SU-DHL-6 (cell line): ENCODE measurements at regions not wholly inside any gene's neighbourhood (a gene's known extent, or its start where the extent isn't known, plus 50 kb on each side); places are given as distances from the start of the nearest gene placed in this dataset.

Source experiments
- H2AFZ ChIP-seq: fragments of 200-600 bp; sonication (generic); 2 replicates; pipeline ENCODE4 v1.6.1; 2014; ENCODE audit warnings: low read depth, mild to moderate bottlenecking, moderate library complexity, mixed read lengths, antibody characterized with exemption, low read length; ENCODE audit not compliant: severe bottlenecking
- H3F3A ChIP-seq: fragments of 200-600 bp; shearing (Covaris generic); 2 replicates; pipeline ENCODE4 v1.6.0; 2016; ENCODE audit warnings: antibody characterized with exemption, mild to moderate bottlenecking; ENCODE audit not compliant: insufficient read depth
- H3K27ac ChIP-seq: fragments of 200-600 bp; sonication (generic); 2 replicates; pipeline ENCODE4 v1.5.1; 2016; ENCODE audit warnings: low read depth, mild to moderate bottlenecking, low read length, moderate library complexity, mixed read lengths
- H3K27me3 ChIP-seq: fragments of 200-600 bp; sonication (generic), shearing (Covaris generic); 2 replicates; pipeline ENCODE4 v1.6.0; 2014; ENCODE audit warnings: mild to moderate bottlenecking, low read length
- H3K36me3 ChIP-seq: fragments of 200-600 bp; sonication (generic); 2 replicates; pipeline ENCODE4 v1.6.1; 2014; ENCODE audit warnings: mild to moderate bottlenecking, low read length, mixed read lengths
- H3K4me2 ChIP-seq: fragments of 300-600, 200-600 bp; shearing (Covaris generic), sonication (generic); 2 replicates; pipeline ENCODE4 v1.6.0; 2014; ENCODE audit warnings: low read length, low read depth, mild to moderate bottlenecking; ENCODE audit not compliant: poor library complexity, severe bottlenecking
- H3K4me3 ChIP-seq: fragments of 200-600 bp; sonication (generic); 2 replicates; pipeline ENCODE4 v1.5.1; 2014; ENCODE audit warnings: antibody characterized with exemption, low read length, mild to moderate bottlenecking, mixed read lengths; ENCODE audit not compliant: insufficient read depth, poor library complexity, severe bottlenecking
- H3K79me2 ChIP-seq: fragments of 200-600 bp; sonication (generic); 2 replicates; pipeline ENCODE4 v1.6.1; 2014; ENCODE audit warnings: mild to moderate bottlenecking, low read length, moderate library complexity; ENCODE audit not compliant: insufficient read depth
- H3K9ac ChIP-seq: fragments of 200-600 bp; sonication (generic); 2 replicates; pipeline ENCODE4 v1.7.0; 2014; ENCODE audit warnings: mild to moderate bottlenecking, low read length
- H3K9me2 ChIP-seq: fragments of 200-600 bp; sonication (generic); replicated peaks from 2 replicates; pipeline ENCODE4 v1.6.1; 2014; ENCODE audit warnings: low read length; ENCODE audit not compliant: insufficient read depth
- H3K9me3 ChIP-seq: fragments of 200-600 bp; sonication (generic); 2 replicates; pipeline ENCODE4 v1.6.1; 2014; ENCODE audit warnings: low read length, mixed read lengths; ENCODE audit not compliant: insufficient read depth
- H4K20me1 ChIP-seq: fragments of 200-600 bp; sonication (generic); 2 replicates; pipeline ENCODE4 v1.6.1; 2014; ENCODE audit warnings: low read depth, mild to moderate bottlenecking, antibody characterized with exemption, low read length, moderate library complexity, mixed read lengths
- EZH2phosphoT487 ChIP-seq: fragments of 200-600 bp; sonication (generic), shearing (Covaris generic); conservative IDR thresholded peaks from 2 replicates; pipeline ENCODE4 v1.6.1; 2018; ENCODE audit warnings: mild to moderate bottlenecking, antibody characterized with exemption, low read length, moderate library complexity, mixed read lengths
- TF ChIP-seq, protein P1 (sequence below): fragments of 200-600 bp; sonication (generic); IDR thresholded peaks from one replicate; pipeline ENCODE4 v1.5.1; 2017; ENCODE audit warnings: antibody characterized with exemption, mild to moderate bottlenecking, low read length, moderate library complexity; ENCODE audit not compliant: insufficient read depth, poor library complexity, severe bottlenecking

DNA sequence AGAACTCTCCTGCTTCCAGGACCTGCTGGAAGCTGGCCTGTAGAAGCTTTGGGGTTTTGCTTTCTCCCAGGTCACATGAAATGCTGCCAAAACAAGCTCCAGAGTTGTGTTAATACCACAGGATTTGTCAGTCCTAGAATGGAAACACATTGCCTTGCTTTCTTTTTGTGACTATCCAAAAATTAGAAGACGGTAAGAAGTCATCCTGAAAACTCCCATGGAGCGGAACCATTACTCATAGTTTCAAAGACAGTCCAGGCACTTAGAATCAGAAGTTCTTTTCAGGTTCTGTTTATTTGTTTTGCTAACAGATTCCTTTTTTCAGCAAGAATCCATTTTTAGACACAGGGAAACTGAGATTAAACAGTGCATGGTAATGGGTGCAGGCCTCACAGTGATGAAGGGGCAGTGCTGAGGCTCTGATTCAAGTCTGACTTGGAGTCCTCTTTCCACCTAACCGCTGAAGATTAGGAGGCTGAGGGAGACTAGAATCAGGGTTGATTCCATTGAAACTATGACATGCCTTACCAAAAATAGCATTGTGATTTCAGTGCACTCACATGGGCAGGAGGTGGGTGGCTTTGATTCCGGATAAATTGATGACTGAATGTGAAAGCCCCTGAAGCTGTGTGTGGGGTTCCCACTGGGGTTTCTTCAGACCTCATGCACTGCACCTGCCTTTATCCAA, 72.2 kb upstream of the NAA20 start:
- no peaks in the 10 kb centered on the region for H3K9me2 ChIP-seq
- H3K27me3 ChIP-seq = no peaks in the 10 kb centered on the region
- H3K36me3 ChIP-seq = no peaks in the 10 kb centered on the region
- H3K4me2 ChIP-seq = no peak overlapping the region
- H3K9ac ChIP-seq = no peak overlapping the region
- no peaks in the 10 kb centered on the region for H3F3A ChIP-seq
- no peak overlapping the region for H2AFZ ChIP-seq
- H3K27ac ChIP-seq = no peak overlapping the region
- H3K9me3 ChIP-seq = no peaks in the 10 kb centered on the region
- no peaks in the 10 kb centered on the region for H4K20me1 ChIP-seq
- H3K79me2 ChIP-seq = no peaks in the 10 kb centered on the region
- TF ChIP-seq, protein P1, sequence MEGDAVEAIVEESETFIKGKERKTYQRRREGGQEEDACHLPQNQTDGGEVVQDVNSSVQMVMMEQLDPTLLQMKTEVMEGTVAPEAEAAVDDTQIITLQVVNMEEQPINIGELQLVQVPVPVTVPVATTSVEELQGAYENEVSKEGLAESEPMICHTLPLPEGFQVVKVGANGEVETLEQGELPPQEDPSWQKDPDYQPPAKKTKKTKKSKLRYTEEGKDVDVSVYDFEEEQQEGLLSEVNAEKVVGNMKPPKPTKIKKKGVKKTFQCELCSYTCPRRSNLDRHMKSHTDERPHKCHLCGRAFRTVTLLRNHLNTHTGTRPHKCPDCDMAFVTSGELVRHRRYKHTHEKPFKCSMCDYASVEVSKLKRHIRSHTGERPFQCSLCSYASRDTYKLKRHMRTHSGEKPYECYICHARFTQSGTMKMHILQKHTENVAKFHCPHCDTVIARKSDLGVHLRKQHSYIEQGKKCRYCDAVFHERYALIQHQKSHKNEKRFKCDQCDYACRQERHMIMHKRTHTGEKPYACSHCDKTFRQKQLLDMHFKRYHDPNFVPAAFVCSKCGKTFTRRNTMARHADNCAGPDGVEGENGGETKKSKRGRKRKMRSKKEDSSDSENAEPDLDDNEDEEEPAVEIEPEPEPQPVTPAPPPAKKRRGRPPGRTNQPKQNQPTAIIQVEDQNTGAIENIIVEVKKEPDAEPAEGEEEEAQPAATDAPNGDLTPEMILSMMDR = no peak
- TF ChIP-seq EZH2phosphoT487 = no peak
- H3K4me3 ChIP-seq = no peak overlapping the region

DNA sequence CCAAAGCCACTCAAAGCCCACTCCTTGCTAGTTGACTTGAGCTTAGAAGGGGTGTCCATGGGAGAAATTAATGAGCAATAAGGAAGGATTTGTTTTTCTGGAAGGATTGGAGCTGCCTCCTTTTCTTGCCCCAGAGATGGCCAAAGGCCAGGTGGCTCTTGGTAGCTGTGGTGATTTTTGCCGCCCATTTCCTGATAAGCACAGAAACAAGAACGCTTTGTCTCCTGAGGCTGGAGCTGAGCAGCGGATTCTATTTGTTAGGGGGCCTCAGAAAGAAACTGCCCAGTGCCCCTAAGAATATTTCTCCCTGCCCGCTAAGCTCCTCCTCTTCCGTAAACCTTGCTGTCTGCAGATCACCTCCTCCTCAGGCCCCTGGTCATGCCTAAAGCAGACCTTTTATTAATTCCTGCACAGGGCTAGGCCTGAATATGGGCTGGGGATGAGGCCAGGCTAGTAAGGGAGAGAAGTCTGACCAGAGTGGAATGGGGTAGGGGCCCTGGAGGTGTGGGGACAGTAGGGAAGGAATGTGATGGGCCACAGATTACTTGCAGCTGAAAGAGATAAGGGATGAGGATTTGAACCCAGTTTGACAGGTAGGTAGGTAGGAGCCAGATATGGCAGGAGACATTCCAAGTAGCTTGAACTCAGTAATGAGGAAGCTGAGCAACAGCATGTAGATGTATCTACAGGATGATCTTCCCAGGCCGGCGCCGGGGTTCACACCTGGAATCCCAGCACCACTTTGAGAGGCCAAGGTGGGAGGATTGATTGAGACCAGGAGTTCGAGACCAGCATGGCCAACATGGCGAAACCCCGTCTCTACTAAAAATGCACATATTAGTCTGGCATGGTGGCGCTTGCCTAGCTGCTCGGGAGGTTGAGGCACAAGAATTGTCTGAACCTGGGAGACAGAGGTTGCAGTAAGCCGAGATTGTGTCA, 71.2 kb upstream of the NAA20 start:
- Histone ChIP-seq H3K4me3 (no peak overlapping the region), H3K27ac (no peak overlapping the region), H3K9me2 (no peaks in the 10 kb centered on the region), H3K9ac (no peak overlapping the region), H3K9me3 (no peaks in the 10 kb centered on the region), H3K79me2 (no peaks in the 10 kb centered on the region), H4K20me1 (no peaks in the 10 kb centered on the region), H3K36me3 (no peaks in the 10 kb centered on the region), H3K27me3 (no peaks in the 10 kb centered on the region), H2AFZ (no peak overlapping the region), H3F3A (no peaks in the 10 kb centered on the region), H3K4me2 (no peak overlapping the region)
- no peak for TF ChIP-seq EZH2phosphoT487
- TF ChIP-seq, protein P1 = no peak

DNA sequence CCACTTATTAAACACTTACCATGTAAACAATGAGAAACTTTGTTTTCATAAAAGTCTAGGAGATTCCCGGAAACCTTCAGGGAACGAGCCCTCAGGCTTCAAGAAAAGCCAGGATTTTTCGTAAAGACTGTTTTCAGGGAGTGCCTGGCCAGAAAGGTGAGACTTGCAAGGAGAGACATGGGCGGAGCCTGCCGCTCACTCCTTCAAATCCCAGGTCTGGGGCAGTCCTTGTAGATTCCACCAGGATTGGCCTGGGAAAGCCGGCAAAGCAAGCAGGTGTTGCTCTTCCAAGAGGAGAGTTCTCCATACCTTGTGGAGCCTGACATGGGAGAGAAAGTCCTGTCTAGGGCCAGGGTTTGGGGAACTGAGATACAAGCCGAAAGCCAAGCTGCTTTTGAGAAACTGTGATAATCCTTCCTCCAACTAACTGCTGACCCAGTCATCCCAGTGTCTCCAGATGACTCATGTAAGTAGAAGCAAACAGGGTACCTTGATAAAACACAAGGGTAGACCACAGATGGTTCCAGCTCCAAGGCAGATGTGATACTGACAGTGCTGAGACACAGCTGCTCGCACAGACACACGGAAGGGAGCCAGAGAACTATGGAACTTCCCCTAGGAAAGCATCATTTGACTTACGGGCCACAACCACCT, 69.4 kb upstream of the NAA20 start:
- Histone ChIP-seq H3K9me2 (no peaks in the 10 kb centered on the region), H3F3A (no peaks in the 10 kb centered on the region), H3K9me3 (no peaks in the 10 kb centered on the region), H3K4me2 (no peak overlapping the region), H4K20me1 (no peaks in the 10 kb centered on the region), H3K27ac (no peak overlapping the region), H3K27me3 (no peaks in the 10 kb centered on the region), H3K36me3 (no peaks in the 10 kb centered on the region), H3K9ac (no peak overlapping the region), H3K79me2 (no peaks in the 10 kb centered on the region), H3K4me3 (no peak overlapping the region), H2AFZ (no peak overlapping the region)
- TF ChIP-seq EZH2phosphoT487 = no peak
- TF ChIP-seq, protein P1 = no peak
